GM12872 (cell line): ENCODE measurements at regions not wholly inside any gene's neighbourhood (a gene's known extent, or its start where the extent isn't known, plus 50 kb on each side); places are given as distances from the start of the nearest gene placed in this dataset.

ENCODE experiments used
- TF ChIP-seq, protein P1 (sequence below): IDR thresholded peaks from 3 replicates; pipeline ENCODE4 v1.5.1; 2011; ENCODE audit warnings: low read depth, mild to moderate bottlenecking, low read length, moderate library complexity; ENCODE audit not compliant: insufficient read depth

DNA sequence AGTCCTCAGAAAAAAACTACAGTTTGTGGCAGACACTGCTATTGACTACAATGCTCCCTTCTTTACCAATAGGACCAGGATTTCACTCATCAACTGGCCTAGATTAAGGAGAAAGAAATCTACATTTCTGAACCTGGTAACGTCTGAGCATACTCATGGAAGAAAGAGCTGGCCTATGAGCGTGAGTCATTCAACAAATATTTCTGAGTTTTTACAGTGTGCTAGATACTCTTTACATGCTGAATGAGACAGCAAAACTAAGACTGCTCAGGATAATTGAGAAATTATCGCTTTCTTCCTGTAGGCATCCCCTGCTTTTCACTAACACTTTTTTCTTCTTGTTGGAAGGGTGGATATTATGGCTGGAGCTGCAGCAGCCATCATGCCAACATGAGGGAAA lies 609.7 kb downstream of the TNS3 start:
- TF ChIP-seq, protein P1, sequence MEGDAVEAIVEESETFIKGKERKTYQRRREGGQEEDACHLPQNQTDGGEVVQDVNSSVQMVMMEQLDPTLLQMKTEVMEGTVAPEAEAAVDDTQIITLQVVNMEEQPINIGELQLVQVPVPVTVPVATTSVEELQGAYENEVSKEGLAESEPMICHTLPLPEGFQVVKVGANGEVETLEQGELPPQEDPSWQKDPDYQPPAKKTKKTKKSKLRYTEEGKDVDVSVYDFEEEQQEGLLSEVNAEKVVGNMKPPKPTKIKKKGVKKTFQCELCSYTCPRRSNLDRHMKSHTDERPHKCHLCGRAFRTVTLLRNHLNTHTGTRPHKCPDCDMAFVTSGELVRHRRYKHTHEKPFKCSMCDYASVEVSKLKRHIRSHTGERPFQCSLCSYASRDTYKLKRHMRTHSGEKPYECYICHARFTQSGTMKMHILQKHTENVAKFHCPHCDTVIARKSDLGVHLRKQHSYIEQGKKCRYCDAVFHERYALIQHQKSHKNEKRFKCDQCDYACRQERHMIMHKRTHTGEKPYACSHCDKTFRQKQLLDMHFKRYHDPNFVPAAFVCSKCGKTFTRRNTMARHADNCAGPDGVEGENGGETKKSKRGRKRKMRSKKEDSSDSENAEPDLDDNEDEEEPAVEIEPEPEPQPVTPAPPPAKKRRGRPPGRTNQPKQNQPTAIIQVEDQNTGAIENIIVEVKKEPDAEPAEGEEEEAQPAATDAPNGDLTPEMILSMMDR, result no peak

GRCh38 chr7:46970476-46970875 lies 611.4 kb downstream of the TNS3 start:
- TF ChIP-seq, protein P1, result no peak

DNA sequence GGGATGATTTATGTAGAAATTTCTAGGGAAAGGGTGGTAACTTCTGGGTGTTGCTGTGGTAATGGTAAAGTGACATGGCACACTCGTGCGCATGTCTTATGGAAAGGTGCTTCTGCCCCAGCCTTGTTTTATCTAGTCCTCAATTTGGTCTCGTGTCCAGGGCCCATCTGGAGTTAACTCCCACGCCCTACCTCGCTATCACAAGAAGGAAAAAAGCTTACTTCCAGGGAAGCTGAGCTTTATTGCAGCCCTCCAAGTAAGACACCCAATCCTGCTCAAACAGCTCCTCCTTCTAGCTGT lies 611.8 kb downstream of the TNS3 start:
- TF ChIP-seq, protein P1, result no peak

- TF ChIP-seq, protein P1, result no peak
Observed at GRCh38 chr7:46969303-46970130, 612.4 kb downstream of the TNS3 start.

GRCh38 chr7:46968003-46968402 lies 613.9 kb downstream of the TNS3 start:
- TF ChIP-seq, protein P1, result no peak

- TF ChIP-seq, protein P1, result no peak
Observed at GRCh38 chr7:46963719-46964118, 618.2 kb downstream of the TNS3 start.

DNA sequence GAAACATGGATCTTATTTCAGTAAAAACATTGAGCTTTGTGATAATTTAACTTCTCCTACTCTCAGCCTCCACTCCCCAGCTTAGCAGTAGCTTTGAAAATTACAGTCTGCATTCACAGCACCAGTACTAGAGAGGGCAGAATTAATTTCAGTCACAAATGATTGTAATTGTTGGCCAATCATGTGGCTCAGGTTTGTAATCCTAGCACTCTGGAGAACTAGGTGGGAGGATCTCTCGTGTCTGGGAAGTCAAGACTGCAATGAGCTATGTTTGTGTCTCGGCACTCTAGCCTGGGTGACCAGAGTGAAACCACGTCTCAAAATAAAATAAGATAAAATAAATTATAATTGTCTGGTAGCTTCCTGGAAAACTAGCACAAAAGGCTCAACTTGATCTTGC lies 620.9 kb downstream of the TNS3 start:
- TF ChIP-seq, protein P1, result no peak
